HG02885 (cell line): ENCODE measurements at regions not wholly inside any gene's neighbourhood (a gene's known extent, or its start where the extent isn't known, plus 50 kb on each side); places are given as distances from the start of the nearest gene placed in this dataset.
A peak's percentile ranks its signal among the peaks of the same experiment; 100 is the strongest.

Source experiments
- ATAC-seq: cut with Tn5 transposase; IDR thresholded peaks from one replicate; pipeline ENCODE4 v1.9.1; 2021; ENCODE audit warnings: mild to moderate bottlenecking; ENCODE audit not compliant: unreplicated experiment, poor library complexity

- ATAC-seq: peak; percentile 45
Observed at GRCh38 chr6:14665827-14666724, 548.5 kb downstream of the CD83 start.

- no peak for ATAC-seq
Observed at GRCh38 chr6:14670806-14671205, 553.2 kb downstream of the CD83 start.

GRCh38 chr6:14671261-14671681 lies 553.7 kb downstream of the CD83 start:
- no peak for ATAC-seq

GRCh38 chr6:14671937-14672336 lies 554.4 kb downstream of the CD83 start:
- ATAC-seq: no peak

GRCh38 chr6:14673201-14673600 lies 555.6 kb downstream of the CD83 start:
- ATAC-seq: no peak

GRCh38 chr6:14674458-14674857 lies 556.9 kb downstream of the CD83 start:
- no peak for ATAC-seq

GRCh38 chr6:14674867-14675648 lies 557.5 kb downstream of the CD83 start:
- no peak for ATAC-seq

- ATAC-seq: no peak
Observed at GRCh38 chr6:14676064-14676463, 558.5 kb downstream of the CD83 start.

- no peak for ATAC-seq
Observed at GRCh38 chr6:14676977-14677781, 559.6 kb downstream of the CD83 start.

GRCh38 chr6:14681699-14682487 lies 564.0 kb upstream of the JARID2 start:
- ATAC-seq: no peak

- no peak for ATAC-seq
Observed at GRCh38 chr6:14682812-14683211, 563.1 kb upstream of the JARID2 start.

GRCh38 chr6:14689639-14690038 lies 556.2 kb upstream of the JARID2 start:
- ATAC-seq: no peak

- ATAC-seq: no peak
Observed at GRCh38 chr6:14690120-14691056, 555.5 kb upstream of the JARID2 start.

- no peak for ATAC-seq
Observed at GRCh38 chr6:14692208-14692607, 553.7 kb upstream of the JARID2 start.

- no peak for ATAC-seq
Observed at GRCh38 chr6:14693301-14694192, 552.3 kb upstream of the JARID2 start.

- no peak for ATAC-seq
Observed at GRCh38 chr6:14694308-14694707, 551.6 kb upstream of the JARID2 start.

- no peak for ATAC-seq
Observed at GRCh38 chr6:14695579-14695978, 550.3 kb upstream of the JARID2 start.

- no peak for ATAC-seq
Observed at GRCh38 chr6:14696367-14696766, 549.5 kb upstream of the JARID2 start.
